Effector memory CD8-positive, alpha-beta T cell (primary cell): ENCODE measurements at regions not wholly inside any gene's neighbourhood (a gene's known extent, or its start where the extent isn't known, plus 50 kb on each side); places are given as distances from the start of the nearest gene placed in this dataset.
"Not testable (repeated sequence)": the region's sequence is repeated elsewhere in the genome, so short reads cannot be mapped to it uniquely, and the experiment has no call there.

Experiments used
- ATAC-seq: fragments of 150-1000 bp; cut with Tn5 transposase; replicated peaks from 2 replicates; pipeline ENCODE4 v1.10.0; 2021; ENCODE audit warnings: mild to moderate bottlenecking, moderate library complexity
- DNase-seq, 3 experiments: peaks; one replicate each; pipeline ENCODE4 v3.0.0; 2021
- H3K27ac Mint-ChIP-seq, 2 donors: one replicate each; pipeline ENCODE4 v1.8.0; 2022; ENCODE audit warnings: mild to moderate bottlenecking in 2 of 2, mixed read lengths in 2 of 2, moderate library complexity in 2 of 2
- H3K27me3 Mint-ChIP-seq, 2 donors: one replicate each; pipeline ENCODE4 v1.8.0; 2022; ENCODE audit warnings: mixed read lengths in 2 of 2
- H3K36me3 Mint-ChIP-seq: one replicate; pipeline ENCODE4 v1.8.0; 2022; ENCODE audit warnings: mild to moderate bottlenecking, moderate library complexity, mixed read lengths; ENCODE audit not compliant: insufficient read depth
- H3K4me1 Mint-ChIP-seq, 2 donors: one replicate each; pipeline ENCODE4 v1.8.0; 2022; ENCODE audit warnings: low read depth in 2 of 2, mixed read lengths in 2 of 2
- H3K4me3 Mint-ChIP-seq, 2 donors: one replicate each; pipeline ENCODE4 v1.8.0; 2022; ENCODE audit warnings: mild to moderate bottlenecking in 2 of 2, mixed read lengths in 2 of 2, moderate library complexity in 2 of 2
- H3K9me3 Mint-ChIP-seq, 2 donors: one replicate each; pipeline ENCODE4 v1.8.0; 2022; ENCODE audit warnings: mixed read lengths in 2 of 2

DNA sequence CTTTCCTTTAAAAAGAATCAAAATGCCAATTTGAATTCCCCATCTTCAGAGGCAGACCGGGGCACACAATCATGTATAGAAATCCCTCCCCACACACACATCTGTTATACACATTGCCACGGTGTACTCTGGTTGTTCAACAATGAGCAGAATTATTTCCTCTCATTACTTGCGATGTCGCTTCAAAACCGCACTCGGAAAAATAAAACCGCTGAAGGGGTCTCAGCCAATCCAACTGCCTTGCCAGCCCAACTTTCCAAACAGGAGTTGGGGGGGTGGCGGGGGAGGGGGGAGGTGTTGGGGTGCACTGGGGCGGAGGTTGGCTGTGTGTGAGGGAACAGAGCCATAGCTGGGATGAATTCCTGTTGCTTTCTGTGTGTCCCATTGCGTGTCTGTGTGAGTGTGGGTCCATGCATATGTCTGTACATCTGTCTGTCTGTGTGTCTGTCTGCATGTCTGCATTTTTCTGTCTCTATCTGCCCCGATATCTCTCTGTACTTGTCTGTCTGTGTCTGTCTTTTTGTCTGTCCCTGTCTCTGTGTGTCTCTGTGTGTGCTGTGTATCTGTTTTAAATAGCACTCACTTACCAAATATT, 163.6 kb upstream of the TBX3 start:
- no peak overlapping the region for H3K27ac Mint-ChIP-seq
- DNase-seq (no peak), ATAC-seq (no peak)
- peaks cover 0 to 3% of the 10 kb centered on the region in 2 donors for H3K9me3 Mint-ChIP-seq
- no peaks in the 10 kb centered on the region for H3K27me3 Mint-ChIP-seq
- no peak overlapping the region for H3K4me3 Mint-ChIP-seq
- H3K4me1 Mint-ChIP-seq, result no peaks in the 10 kb centered on the region
- no peaks in the 10 kb centered on the region for H3K36me3 Mint-ChIP-seq

DNA sequence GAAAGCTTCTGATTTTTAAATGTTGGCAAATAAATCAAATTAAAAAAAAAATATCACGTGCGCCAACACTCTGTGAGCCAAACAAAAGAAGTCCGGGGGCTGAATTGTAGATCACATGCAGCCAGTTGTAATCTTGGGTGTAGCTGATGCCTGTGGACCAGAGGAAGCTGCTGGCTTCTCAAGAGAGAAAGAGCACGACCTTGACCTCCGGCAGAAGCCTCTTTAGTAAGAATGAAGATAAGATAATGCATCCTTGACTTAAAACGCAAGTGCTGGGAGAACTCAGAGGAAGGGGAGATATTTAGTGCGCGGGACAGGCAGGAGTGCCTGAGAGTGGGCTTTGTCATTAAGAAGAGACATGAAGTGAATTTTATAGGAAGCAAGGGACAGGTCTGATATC, 162.8 kb upstream of the TBX3 start:
- peaks cover 0 to 3% of the 10 kb centered on the region in 2 donors for H3K9me3 Mint-ChIP-seq
- no peaks in the 10 kb centered on the region for H3K36me3 Mint-ChIP-seq
- H3K27ac Mint-ChIP-seq, result no peak overlapping the region
- H3K27me3 Mint-ChIP-seq, result no peaks in the 10 kb centered on the region
- H3K4me3 Mint-ChIP-seq, result no peak overlapping the region
- DNase-seq (no peak), ATAC-seq (no peak)
- H3K4me1 Mint-ChIP-seq, result no peaks in the 10 kb centered on the region

- DNase-seq (no peak), ATAC-seq (no peak)
- peaks cover 3% of the 10 kb centered on the region for H3K36me3 Mint-ChIP-seq
Measured at GRCh38 chr12:114841557-114842251, 157.7 kb upstream of the TBX3 start.

DNA sequence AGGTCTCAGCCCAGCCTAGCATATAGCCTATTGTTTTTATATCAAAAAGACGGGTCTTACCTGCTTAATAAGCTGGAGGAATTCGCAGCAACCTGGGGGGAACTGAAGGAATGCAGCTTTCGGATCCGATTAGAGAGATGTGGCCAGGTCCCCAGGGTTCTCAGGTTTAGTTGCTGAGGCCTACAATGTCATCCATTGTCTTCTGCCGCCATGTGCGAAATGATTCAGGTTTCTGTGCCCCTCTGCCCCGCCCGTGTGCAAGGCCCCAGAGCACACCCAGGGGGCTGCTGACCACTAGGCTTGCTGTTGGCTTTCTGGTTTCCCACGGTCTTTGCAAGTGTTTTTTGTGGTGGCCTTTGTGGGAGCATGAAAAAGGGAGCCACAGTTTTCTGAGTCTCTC, 154.5 kb upstream of the TBX3 start:
- Mint-ChIP-seq H3K9me3 (no peaks in the 10 kb centered on the region), H3K36me3 (peaks cover 3% of the 10 kb centered on the region), H3K27ac (no peak overlapping the region), H3K4me1 (no peaks in the 10 kb centered on the region), H3K27me3 (no peaks in the 10 kb centered on the region), H3K4me3 (no peak overlapping the region)
- no peak for ATAC-seq
- DNase-seq, result no peak

More at GRCh38 chr12:114841557-114842251, 157.7 kb upstream of the TBX3 start:
- H3K4me3 Mint-ChIP-seq, result no peak overlapping the region
- no peaks in the 10 kb centered on the region for H3K4me1 Mint-ChIP-seq
- H3K9me3 Mint-ChIP-seq, result no peaks in the 10 kb centered on the region
- H3K27me3 Mint-ChIP-seq, result no peaks in the 10 kb centered on the region
- no peak overlapping the region for H3K27ac Mint-ChIP-seq

- Mint-ChIP-seq H3K36me3 (peaks cover 3% of the 10 kb centered on the region), H3K4me3 (no peak overlapping the region), H3K27me3 (no peaks in the 10 kb centered on the region), H3K4me1 (no peaks in the 10 kb centered on the region), H3K9me3 (no peaks in the 10 kb centered on the region), H3K27ac (no peak overlapping the region)
- ATAC-seq (no peak), DNase-seq (no peak)
Measured at GRCh38 chr12:114836609-114837008, 152.6 kb upstream of the TBX3 start.

- no peak for ATAC-seq
- peaks cover 3% of the 10 kb centered on the region for H3K36me3 Mint-ChIP-seq
- no peak for DNase-seq
- H3K27ac Mint-ChIP-seq, result no peak overlapping the region
- no peaks in the 10 kb centered on the region for H3K9me3 Mint-ChIP-seq
- no peak overlapping the region for H3K4me3 Mint-ChIP-seq
- no peaks in the 10 kb centered on the region for H3K4me1 Mint-ChIP-seq
- H3K27me3 Mint-ChIP-seq, result no peaks in the 10 kb centered on the region
Measured at GRCh38 chr12:114835031-114835430, 151.1 kb upstream of the TBX3 start.

DNA sequence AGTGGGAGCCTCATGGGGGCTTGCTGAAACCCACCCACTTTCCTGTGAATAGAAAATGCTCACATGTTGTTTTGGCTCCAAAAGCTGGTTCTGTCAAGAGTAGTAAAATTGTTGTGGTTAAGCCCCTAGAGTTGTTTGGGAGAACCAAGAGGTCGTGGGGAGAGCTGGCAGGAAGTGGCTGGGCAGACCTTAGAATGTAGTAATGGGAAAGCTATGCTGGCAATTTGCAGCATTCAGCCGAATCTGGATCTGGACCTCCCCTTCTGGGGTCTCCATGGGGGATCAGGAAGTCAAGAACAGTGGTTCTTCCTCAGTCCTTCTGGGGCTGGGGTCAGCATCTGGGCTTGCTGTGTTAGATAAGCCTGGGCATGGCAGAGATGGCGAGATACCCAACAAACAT, 150.6 kb upstream of the TBX3 start:
- Mint-ChIP-seq H3K4me1 (no peaks in the 10 kb centered on the region), H3K9me3 (no peaks in the 10 kb centered on the region), H3K36me3 (no peaks in the 10 kb centered on the region), H3K27me3 (no peaks in the 10 kb centered on the region), H3K27ac (no peak overlapping the region), H3K4me3 (no peak overlapping the region)
- DNase-seq (no peak), ATAC-seq (no peak)

DNA sequence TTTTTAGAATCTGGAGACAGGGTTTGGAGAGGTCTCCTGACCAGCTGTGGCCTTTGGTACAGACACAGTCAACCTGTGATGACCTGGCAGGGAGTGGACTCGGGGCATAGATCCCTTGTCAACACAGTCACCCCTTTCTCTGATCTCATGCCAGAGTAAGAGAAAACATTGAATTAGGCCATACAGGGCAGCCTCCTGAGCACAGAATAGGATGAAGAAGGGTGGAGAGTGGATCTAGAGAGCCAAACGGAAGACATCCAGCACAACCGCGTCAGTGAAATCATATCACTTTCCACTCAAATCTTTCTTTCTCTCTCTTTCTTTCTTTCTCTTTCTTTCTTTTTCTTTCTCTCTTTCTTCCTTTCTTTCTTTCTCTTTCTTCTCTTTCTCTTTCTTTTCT, 145.9 kb upstream of the TBX3 start:
- no peaks in the 10 kb centered on the region for H3K36me3 Mint-ChIP-seq
- DNase-seq, result no peak
- H3K9me3 Mint-ChIP-seq, result peaks cover 0 to 4% of the 10 kb centered on the region in 2 donors
- H3K27ac Mint-ChIP-seq, result no peak overlapping the region
- no peak for ATAC-seq
- H3K4me3 Mint-ChIP-seq, result no peak overlapping the region
- no peaks in the 10 kb centered on the region for H3K27me3 Mint-ChIP-seq
- no peaks in the 10 kb centered on the region for H3K4me1 Mint-ChIP-seq

GRCh38 chr12:114829244-114829643, 145.3 kb upstream of the TBX3 start:
- H3K27ac Mint-ChIP-seq, H3K4me3 Mint-ChIP-seq, DNase-seq, ATAC-seq, H3K36me3 Mint-ChIP-seq, H3K9me3 Mint-ChIP-seq, H3K27me3 Mint-ChIP-seq, H3K4me1 Mint-ChIP-seq: not testable (repeated sequence)

- Mint-ChIP-seq H3K9me3 (peaks cover 0 to 4% of the 10 kb centered on the region in 2 donors), H3K36me3 (no peaks in the 10 kb centered on the region), H3K4me3 (no peak overlapping the region), H3K4me1 (no peaks in the 10 kb centered on the region), H3K27ac (no peak overlapping the region), H3K27me3 (no peaks in the 10 kb centered on the region)
- ATAC-seq (no peak), DNase-seq (no peak)
Measured at GRCh38 chr12:114827461-114827860, 143.5 kb upstream of the TBX3 start.

GRCh38 chr12:114826244-114826643, 142.3 kb upstream of the TBX3 start:
- Mint-ChIP-seq H3K27ac (no peak overlapping the region), H3K36me3 (no peaks in the 10 kb centered on the region), H3K4me3 (no peak overlapping the region), H3K4me1 (no peaks in the 10 kb centered on the region), H3K27me3 (no peaks in the 10 kb centered on the region), H3K9me3 (peaks cover 0 to 4% of the 10 kb centered on the region in 2 donors)
- ATAC-seq (no peak), DNase-seq (no peak)

DNA sequence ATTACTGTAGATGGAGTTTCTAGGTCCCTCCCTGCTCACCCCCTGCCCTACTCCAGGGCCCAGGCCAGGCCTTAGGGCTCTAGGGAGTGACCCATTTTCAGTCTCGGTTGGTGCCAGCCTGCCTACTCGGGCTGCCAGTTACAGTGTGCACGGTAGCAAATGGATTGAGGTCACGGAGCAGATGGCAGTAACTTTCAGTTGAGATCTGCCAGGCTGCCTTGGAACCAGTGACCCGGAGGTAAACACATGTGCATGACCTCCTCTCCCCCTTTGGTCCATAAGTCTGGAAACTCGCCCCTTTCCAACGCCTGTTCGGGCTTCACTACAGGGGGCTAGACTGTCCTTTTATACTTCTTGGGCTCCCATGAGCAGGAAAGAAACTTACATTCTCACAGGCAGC, 139.7 kb upstream of the TBX3 start:
- ATAC-seq, result no peak
- no peaks in the 10 kb centered on the region for H3K4me1 Mint-ChIP-seq
- no peak overlapping the region for H3K27ac Mint-ChIP-seq
- no peak for DNase-seq
- H3K36me3 Mint-ChIP-seq, result no peaks in the 10 kb centered on the region
- H3K27me3 Mint-ChIP-seq, result no peaks in the 10 kb centered on the region
- no peak overlapping the region for H3K4me3 Mint-ChIP-seq
- H3K9me3 Mint-ChIP-seq, result peaks cover 0 to 4% of the 10 kb centered on the region in 2 donors

- H3K4me3 Mint-ChIP-seq, result no peak overlapping the region
- DNase-seq (no peak), ATAC-seq (no peak)
- H3K27me3 Mint-ChIP-seq, result no peaks in the 10 kb centered on the region
- no peaks in the 10 kb centered on the region for H3K36me3 Mint-ChIP-seq
- no peaks in the 10 kb centered on the region for H3K9me3 Mint-ChIP-seq
- H3K4me1 Mint-ChIP-seq, result no peaks in the 10 kb centered on the region
- no peak overlapping the region for H3K27ac Mint-ChIP-seq
Measured at GRCh38 chr12:114821570-114821969, 137.6 kb upstream of the TBX3 start.

DNA sequence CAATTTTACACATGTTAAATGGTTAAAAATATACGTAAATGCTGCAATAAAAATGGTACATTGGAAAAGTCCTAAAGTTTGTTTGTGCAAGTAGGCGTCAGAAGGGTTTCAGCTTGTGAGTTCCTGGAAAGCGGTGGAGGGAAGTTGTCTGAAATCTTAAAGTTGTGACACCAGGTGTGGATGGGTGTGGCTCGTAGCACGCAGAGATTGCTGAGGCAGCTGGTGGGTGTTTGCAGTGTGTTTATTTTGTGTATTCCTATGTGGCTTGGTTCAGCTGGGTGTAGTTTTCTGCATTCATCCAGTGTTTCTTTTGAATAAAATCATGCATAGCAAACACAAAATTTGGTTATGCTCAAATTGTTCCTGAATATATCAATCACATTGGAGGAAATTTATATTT, 136.8 kb upstream of the TBX3 start:
- no peak for ATAC-seq
- Mint-ChIP-seq H3K27me3 (no peaks in the 10 kb centered on the region), H3K36me3 (no peaks in the 10 kb centered on the region), H3K4me3 (no peak overlapping the region), H3K4me1 (no peaks in the 10 kb centered on the region), H3K27ac (no peak overlapping the region), H3K9me3 (no peaks in the 10 kb centered on the region)
- DNase-seq, result no peak
